Keratinocyte (primary cell): ENCODE measurements at regions not wholly inside any gene's neighbourhood (a gene's known extent, or its start where the extent isn't known, plus 50 kb on each side); places are given as distances from the start of the nearest gene placed in this dataset.

Experiments used
- EZH2 ChIP-seq: IDR thresholded peaks from one replicate; pipeline ENCODE4 v1.6.1; 2012; ENCODE audit warnings: inconsistent platforms, mild to moderate bottlenecking, low read length, moderate library complexity
- TF ChIP-seq, protein P1 (sequence below), 3 experiments: IDR thresholded peaks in 1 of 3; conservative IDR thresholded peaks in 1 of 3; optimal IDR thresholded peaks in 1 of 3; 2 replicates in 2 of 3; 3 replicates in 1 of 3; pipeline versions ENCODE3 to v1.5.1; 2011; ENCODE audit warnings: low read length in 3 of 3, mild to moderate bottlenecking in 3 of 3, moderate library complexity in 2 of 3, control low read depth in 1 of 3, inconsistent platforms in 1 of 3; ENCODE audit not compliant: insufficient read depth in 2 of 3; ENCODE audit errors: extremely low read depth in 1 of 3

DNA sequence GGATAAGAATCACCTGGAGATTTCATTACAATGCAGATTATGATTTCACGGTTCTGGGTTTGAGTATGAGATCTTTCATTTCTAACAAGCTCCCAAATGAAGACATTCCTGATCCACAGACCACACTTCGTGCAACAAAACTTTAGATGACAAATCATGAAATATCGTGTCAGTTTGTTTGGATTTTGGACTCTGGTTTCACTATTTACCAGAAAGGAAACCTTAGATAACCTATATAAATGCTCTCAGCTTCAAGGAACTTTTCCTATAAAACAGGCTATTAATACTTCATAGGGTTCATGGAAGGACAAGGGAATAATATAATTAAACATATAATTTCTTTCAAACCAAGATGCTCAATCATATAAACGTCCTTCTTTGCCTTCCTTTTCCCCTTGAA, 930.5 kb upstream of the SLC10A2 start:
- TF ChIP-seq, protein P1, sequence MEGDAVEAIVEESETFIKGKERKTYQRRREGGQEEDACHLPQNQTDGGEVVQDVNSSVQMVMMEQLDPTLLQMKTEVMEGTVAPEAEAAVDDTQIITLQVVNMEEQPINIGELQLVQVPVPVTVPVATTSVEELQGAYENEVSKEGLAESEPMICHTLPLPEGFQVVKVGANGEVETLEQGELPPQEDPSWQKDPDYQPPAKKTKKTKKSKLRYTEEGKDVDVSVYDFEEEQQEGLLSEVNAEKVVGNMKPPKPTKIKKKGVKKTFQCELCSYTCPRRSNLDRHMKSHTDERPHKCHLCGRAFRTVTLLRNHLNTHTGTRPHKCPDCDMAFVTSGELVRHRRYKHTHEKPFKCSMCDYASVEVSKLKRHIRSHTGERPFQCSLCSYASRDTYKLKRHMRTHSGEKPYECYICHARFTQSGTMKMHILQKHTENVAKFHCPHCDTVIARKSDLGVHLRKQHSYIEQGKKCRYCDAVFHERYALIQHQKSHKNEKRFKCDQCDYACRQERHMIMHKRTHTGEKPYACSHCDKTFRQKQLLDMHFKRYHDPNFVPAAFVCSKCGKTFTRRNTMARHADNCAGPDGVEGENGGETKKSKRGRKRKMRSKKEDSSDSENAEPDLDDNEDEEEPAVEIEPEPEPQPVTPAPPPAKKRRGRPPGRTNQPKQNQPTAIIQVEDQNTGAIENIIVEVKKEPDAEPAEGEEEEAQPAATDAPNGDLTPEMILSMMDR (optimal IDR thresholded peaks at IDR 0.05 in 1 of 3, IDR thresholded peaks at IDR 0.05 in 1 of 3, conservative IDR thresholded peaks at IDR 0.05 in 1 of 3; ENCODE audit: extremely low read depth in 1 of 3, insufficient read depth in 2 of 3, low read length in 3 of 3): no peak
- no peak for TF ChIP-seq EZH2
